PC-9 (cell line): ENCODE measurements at regions not wholly inside any gene's neighbourhood (a gene's known extent, or its start where the extent isn't known, plus 50 kb on each side); places are given as distances from the start of the nearest gene placed in this dataset.

Experiments used
- CTCF ChIP-seq: fragments of 200-600 bp; sonication (generic); conservative IDR thresholded peaks from 2 replicates; pipeline ENCODE4 v1.6.1; 2017; ENCODE audit warnings: mixed run types, antibody characterized with exemption, mild to moderate bottlenecking, moderate library complexity
- EZH2 ChIP-seq: fragments of 200-600 bp; sonication (generic); IDR thresholded peaks from 2 replicates; pipeline ENCODE4 v1.8.0; 2017; ENCODE audit warnings: antibody characterized with exemption, low read depth

DNA sequence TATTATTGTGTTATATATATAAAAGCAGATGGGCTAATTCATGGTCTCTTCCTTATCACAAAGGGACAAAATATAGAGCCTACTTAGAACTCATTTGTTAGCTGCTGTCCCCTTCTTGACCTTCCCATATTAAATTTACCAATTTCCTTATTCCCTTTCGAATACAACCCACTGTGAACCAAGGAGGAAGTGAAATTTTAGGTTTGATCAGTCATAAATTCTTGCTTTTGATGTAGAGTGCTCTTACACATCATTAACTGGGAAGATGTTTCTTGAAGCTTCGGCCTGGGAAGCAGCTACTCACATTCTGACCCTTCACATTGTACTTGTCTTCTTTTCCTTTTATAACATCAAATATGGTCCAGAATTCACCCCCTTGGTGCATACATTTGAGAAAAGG lies 579.0 kb downstream of the LRFN5 start:
- TF ChIP-seq CTCF (no peak), EZH2 (no peak)
